ENCODE measurements at regions not wholly inside any gene's neighbourhood (a gene's known extent, or its start where the extent isn't known, plus 50 kb on each side); places are given as distances from the start of the nearest gene placed in this dataset.
"Not testable (repeated sequence)": the region's sequence is repeated elsewhere in the genome, so short reads cannot be mapped to it uniquely, and the experiment has no call there.

GRCh38 chr3:191682961-191683360 is 222.0 kb downstream of the PYDC2 start:
- H3K4me1 ChIP-seq (ENCODE audit: insufficient read depth, low read length) = no peaks in the 10 kb centered on the region
- H3K36me3 ChIP-seq (ENCODE audit: insufficient read depth, low read length) = no peaks in the 10 kb centered on the region
- H3K9me3 ChIP-seq (ENCODE audit: control insufficient read depth, insufficient read depth, low read length) = no peaks in the 10 kb centered on the region; the same call in 1 of the 2 replicates
- H3K9ac ChIP-seq (ENCODE audit: low read depth, low read length) = no peak overlapping the region

DNA sequence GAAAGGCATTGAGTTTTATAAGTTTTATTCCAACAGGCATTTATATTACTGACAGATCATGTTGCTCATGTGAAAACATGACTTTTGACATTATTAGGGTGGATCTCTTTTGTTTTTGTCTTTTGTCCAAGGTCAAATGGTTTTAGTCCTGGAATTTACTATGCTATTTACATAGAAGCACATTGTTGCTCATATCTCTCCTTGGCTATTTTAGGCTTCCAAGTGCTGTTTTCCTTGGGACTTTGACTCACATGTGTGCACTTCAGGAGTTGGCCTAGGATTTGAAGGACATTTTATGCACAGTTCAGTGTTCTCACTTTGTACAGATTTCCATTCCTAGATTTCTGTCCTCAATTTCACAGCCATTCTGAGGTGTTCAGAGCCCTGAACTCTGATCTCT is 225.7 kb downstream of the PYDC2 start:
- Histone ChIP-seq H3K9me3 (ENCODE audit: control insufficient read depth, insufficient read depth, low read length) (no peaks in the 10 kb centered on the region), H3K4me1 (ENCODE audit: insufficient read depth, low read length) (peaks cover 8% of the 10 kb centered on the region; the same call in 1 of the 2 replicates), H3K9ac (ENCODE audit: low read depth, low read length) (no peak overlapping the region)

GRCh38 chr3:191688756-191689433 is 227.9 kb downstream of the PYDC2 start:
- Histone ChIP-seq H3K9me3 (ENCODE audit: control insufficient read depth, insufficient read depth, low read length) (no peaks in the 10 kb centered on the region), H3K36me3 (ENCODE audit: insufficient read depth, low read length) (no peaks in the 10 kb centered on the region), H3K4me1 (ENCODE audit: insufficient read depth, low read length) (peaks cover 9% of the 10 kb centered on the region; the same call in 1 of the 2 replicates), H3K9ac (ENCODE audit: low read depth, low read length) (no peak overlapping the region)

More for the DNA sequence above, 225.7 kb downstream of the PYDC2 start:
- H3K36me3 ChIP-seq (ENCODE audit: insufficient read depth, low read length) = no peaks in the 10 kb centered on the region

GRCh38 chr3:191691184-191691583 is 230.2 kb downstream of the PYDC2 start:
- H3K36me3 ChIP-seq (ENCODE audit: insufficient read depth, low read length); H3K9ac ChIP-seq (ENCODE audit: low read depth, low read length); H3K9me3 ChIP-seq (ENCODE audit: control insufficient read depth, insufficient read depth, low read length): not testable (repeated sequence)
- peaks cover 24% of the 10 kb centered on the region for H3K4me1 ChIP-seq (ENCODE audit: insufficient read depth, low read length)

DNA sequence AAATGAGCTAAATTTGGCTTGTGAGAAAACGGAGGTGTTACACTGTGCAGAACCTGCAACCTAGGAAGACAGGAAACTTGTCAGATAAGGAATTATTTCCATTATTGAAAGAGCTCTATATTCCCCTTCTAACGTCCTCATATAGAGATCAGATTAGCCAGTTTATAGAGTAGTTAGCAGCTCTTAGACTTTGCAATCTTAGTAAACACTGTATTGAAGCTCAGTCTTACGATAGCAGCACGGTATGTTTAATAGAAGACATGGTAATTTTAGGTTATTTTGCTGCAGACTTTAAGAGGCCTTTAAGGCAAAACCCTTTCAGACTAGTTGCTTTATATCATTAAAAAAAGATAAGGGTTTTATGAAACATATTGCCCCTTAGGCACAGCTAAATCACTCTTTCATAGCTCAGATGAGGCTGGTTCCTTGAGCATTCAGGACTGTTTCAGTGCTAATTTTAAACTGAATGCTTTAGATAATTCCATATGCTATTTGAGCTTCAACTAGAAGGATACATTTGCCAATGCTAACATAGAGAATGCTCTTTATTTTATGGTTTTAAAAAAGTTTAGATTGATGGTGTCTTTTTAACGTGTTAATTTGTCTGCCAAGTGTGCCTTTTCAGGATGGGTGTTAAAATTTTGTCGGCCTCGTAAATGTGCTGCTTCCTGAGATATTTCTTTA is 234.3 kb downstream of the PYDC2 start:
- Histone ChIP-seq H3K9me3 (ENCODE audit: control insufficient read depth, insufficient read depth, low read length) (no peaks in the 10 kb centered on the region), H3K36me3 (ENCODE audit: insufficient read depth, low read length) (no peaks in the 10 kb centered on the region), H3K9ac (ENCODE audit: low read depth, low read length) (no peak overlapping the region)

GRCh38 chr3:191695815-191696153 is 234.8 kb downstream of the PYDC2 start:
- H3K4me1 ChIP-seq (ENCODE audit: insufficient read depth, low read length) = peaks cover 16% of the 10 kb centered on the region
- H3K36me3 ChIP-seq (ENCODE audit: insufficient read depth, low read length) = no peaks in the 10 kb centered on the region
- H3K9me3 ChIP-seq (ENCODE audit: control insufficient read depth, insufficient read depth, low read length) = no peaks in the 10 kb centered on the region
- H3K9ac ChIP-seq (ENCODE audit: low read depth, low read length) = no peak overlapping the region

More for the DNA sequence above, 234.3 kb downstream of the PYDC2 start:
- H3K4me1 ChIP-seq (ENCODE audit: insufficient read depth, low read length) = peaks cover 16% of the 10 kb centered on the region

DNA sequence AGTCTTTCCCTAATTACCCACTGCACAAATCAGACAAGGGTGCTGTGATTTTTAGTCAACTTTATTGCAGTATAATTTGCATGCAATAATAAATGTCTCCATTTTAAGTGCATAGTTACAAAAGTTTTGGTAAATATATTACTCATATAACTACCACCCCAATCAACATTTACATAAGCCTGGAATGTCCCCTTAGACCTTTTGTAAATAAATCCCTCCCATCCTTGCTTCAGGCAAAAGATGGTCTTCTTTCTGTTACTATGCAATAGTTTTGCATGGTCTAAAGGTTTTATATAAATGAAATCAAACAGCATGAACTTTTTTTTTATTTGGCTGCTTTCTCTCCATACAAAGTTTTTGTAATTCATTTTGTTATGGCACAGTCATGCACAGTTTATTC is 235.4 kb downstream of the PYDC2 start:
- H3K9ac ChIP-seq (ENCODE audit: low read depth, low read length) = no peak overlapping the region
- 0 out of 2 replicates have a peak, but pooled peaks cover under 1% of the 10 kb centered on the region for H3K9me3 ChIP-seq (ENCODE audit: control insufficient read depth, insufficient read depth, low read length)
- H3K36me3 ChIP-seq (ENCODE audit: insufficient read depth, low read length) = no peaks in the 10 kb centered on the region
- peaks cover 16% of the 10 kb centered on the region for H3K4me1 ChIP-seq (ENCODE audit: insufficient read depth, low read length)

DNA sequence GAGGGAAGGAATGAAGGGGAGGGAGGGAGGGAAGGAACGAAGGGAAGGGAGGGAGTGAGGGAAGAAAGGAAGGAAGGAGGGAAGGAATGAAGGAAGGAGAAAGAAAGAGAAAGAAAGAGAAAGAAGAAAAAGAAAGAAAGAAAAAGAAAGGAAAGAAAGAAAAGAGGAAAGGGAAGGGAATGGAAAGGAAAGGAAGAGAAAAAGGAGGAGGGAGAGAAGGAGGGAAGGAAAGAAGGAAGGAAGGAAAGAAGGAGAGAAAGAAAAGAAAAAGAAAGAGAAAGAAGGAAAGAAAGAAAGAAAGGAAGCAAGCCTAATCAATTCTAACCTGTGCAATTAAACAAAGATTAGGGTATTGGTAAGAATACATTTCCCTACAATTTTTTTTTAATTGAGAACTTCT is 238.6 kb downstream of the PYDC2 start:
- Histone ChIP-seq H3K9ac (ENCODE audit: low read depth, low read length) (no peak overlapping the region), H3K36me3 (ENCODE audit: insufficient read depth, low read length) (no peaks in the 10 kb centered on the region), H3K9me3 (ENCODE audit: control insufficient read depth, insufficient read depth, low read length) (peaks cover 6% of the 10 kb centered on the region; the same call in 1 of the 2 replicates), H3K4me1 (ENCODE audit: insufficient read depth, low read length) (peaks cover 10% of the 10 kb centered on the region)

DNA sequence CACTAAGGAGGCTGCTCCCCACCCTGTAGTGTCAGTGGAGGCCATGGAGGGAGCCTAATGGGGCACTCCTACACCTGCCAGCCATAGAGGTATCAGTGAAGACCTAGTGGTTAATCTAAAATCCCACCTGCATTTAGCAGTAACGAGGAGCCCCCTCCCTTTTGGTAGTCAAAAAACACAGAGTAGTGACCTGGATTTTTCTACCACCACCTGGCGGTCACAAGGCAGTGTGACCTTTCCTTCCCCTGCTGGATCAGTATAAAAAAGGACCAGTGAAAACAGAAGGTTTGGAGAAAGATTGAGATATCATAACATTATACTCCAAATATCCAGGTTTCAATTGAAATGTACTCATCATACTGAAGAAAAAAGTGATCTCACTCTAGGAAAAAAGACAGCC is 241.2 kb downstream of the PYDC2 start:
- no peak overlapping the region for H3K9ac ChIP-seq (ENCODE audit: low read depth, low read length)
- no peaks in the 10 kb centered on the region for H3K36me3 ChIP-seq (ENCODE audit: insufficient read depth, low read length)
- no peaks in the 10 kb centered on the region for H3K4me1 ChIP-seq (ENCODE audit: insufficient read depth, low read length)

GRCh38 chr3:191707817-191708216 is 246.9 kb downstream of the PYDC2 start:
- Histone ChIP-seq H3K9me3 (ENCODE audit: control insufficient read depth, insufficient read depth, low read length) (0 out of 2 replicates have a peak, but pooled peaks cover 8% of the 10 kb centered on the region), H3K4me1 (ENCODE audit: insufficient read depth, low read length) (no peaks in the 10 kb centered on the region), H3K36me3 (ENCODE audit: insufficient read depth, low read length) (no peaks in the 10 kb centered on the region), H3K9ac (ENCODE audit: low read depth, low read length) (no peak overlapping the region)

More for the DNA sequence above, 241.2 kb downstream of the PYDC2 start:
- H3K9me3 ChIP-seq (ENCODE audit: control insufficient read depth, insufficient read depth, low read length) = peaks cover 6% of the 10 kb centered on the region; the same call in 1 of the 2 replicates

DNA sequence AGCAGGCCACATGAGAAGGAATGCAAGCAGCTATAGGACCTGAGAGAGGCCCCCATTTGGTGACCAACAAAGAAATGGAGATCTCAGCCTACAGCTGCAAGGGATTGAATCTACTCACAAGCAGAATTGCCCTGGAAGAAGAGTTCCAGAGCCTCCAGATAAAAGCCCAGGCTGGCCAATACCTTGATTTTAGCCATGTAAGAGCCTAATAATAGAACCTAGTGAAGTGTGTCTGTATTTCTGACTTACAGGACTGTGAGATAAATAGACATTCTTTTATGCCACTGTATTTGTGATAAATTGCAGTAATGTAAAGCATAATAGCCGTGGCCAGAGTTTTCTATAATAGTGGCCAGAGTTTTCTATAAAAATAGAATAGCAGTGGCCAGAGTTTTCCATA is 254.6 kb downstream of the PYDC2 start:
- H3K9ac ChIP-seq (ENCODE audit: low read depth, low read length) = no peak overlapping the region
- H3K4me1 ChIP-seq (ENCODE audit: insufficient read depth, low read length) = no peaks in the 10 kb centered on the region

DNA sequence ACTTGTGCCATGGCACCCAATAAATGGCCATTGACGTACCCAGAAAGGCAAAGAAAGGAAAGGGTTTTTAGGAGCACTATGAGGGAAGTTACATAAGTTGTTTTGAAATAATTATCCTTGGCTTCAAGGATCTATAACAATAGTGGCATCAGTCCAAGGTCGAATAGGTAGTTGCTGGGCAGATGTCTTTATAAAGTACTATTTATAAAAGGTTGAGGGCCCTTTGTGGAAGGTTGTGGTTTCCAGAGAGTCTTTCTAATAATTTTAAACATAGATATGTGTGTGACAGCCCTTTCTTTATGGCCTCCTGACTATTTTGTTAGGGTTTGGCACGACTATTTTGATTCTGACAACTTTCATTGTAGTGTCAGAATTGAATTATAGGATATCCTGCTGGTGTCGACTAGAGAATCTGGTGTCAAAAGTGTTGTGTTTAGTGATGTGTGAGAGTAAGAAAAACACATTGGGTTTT is 260.5 kb downstream of the PYDC2 start:
- Histone ChIP-seq H3K4me1 (ENCODE audit: insufficient read depth, low read length) (0 out of 2 replicates have a peak, but pooled peaks cover 6% of the 10 kb centered on the region), H3K9ac (ENCODE audit: low read depth, low read length) (no peak overlapping the region), H3K36me3 (ENCODE audit: insufficient read depth, low read length) (no peaks in the 10 kb centered on the region), H3K9me3 (ENCODE audit: control insufficient read depth, insufficient read depth, low read length) (no peaks in the 10 kb centered on the region)

More for the DNA sequence above, 254.6 kb downstream of the PYDC2 start:
- H3K9me3 ChIP-seq (ENCODE audit: control insufficient read depth, insufficient read depth, low read length) = 0 out of 2 replicates have a peak, but pooled peaks cover 3% of the 10 kb centered on the region
- H3K36me3 ChIP-seq (ENCODE audit: insufficient read depth, low read length) = no peaks in the 10 kb centered on the region

DNA sequence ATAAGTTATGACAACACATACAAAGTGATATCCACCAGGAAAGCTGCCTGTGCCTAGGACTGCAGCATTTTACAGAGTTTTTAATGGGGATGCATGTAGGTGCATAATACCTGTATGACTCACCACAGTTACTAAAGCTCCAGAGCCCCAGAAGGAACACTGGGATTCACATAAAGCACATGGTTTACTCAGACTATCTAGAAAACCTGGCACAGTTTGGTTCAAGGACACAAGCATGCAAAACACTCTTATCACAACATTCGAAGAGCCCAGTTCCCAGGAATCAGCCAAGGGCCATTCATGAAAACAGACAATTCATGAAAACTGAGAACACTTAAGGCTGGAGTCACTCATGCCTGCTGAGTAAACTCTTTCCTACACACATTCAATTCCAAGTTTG is 261.0 kb downstream of the PYDC2 start:
- H3K4me1 ChIP-seq (ENCODE audit: insufficient read depth, low read length) = 0 out of 2 replicates have a peak, but pooled peaks cover 6% of the 10 kb centered on the region
- no peaks in the 10 kb centered on the region for H3K36me3 ChIP-seq (ENCODE audit: insufficient read depth, low read length)
- no peak overlapping the region for H3K9ac ChIP-seq (ENCODE audit: low read depth, low read length)
- H3K9me3 ChIP-seq (ENCODE audit: control insufficient read depth, insufficient read depth, low read length) = no peaks in the 10 kb centered on the region

GRCh38 chr3:191727338-191727737 is 266.4 kb downstream of the PYDC2 start:
- no peak overlapping the region for H3K9ac ChIP-seq (ENCODE audit: low read depth, low read length)
- no peaks in the 10 kb centered on the region for H3K9me3 ChIP-seq (ENCODE audit: control insufficient read depth, insufficient read depth, low read length)
- no peaks in the 10 kb centered on the region for H3K36me3 ChIP-seq (ENCODE audit: insufficient read depth, low read length)
- 0 out of 2 replicates have a peak, but pooled peaks cover under 1% of the 10 kb centered on the region for H3K4me1 ChIP-seq (ENCODE audit: insufficient read depth, low read length)

- Histone ChIP-seq H3K9ac (ENCODE audit: low read depth, low read length) (no peak overlapping the region), H3K36me3 (ENCODE audit: insufficient read depth, low read length) (no peaks in the 10 kb centered on the region), H3K9me3 (ENCODE audit: control insufficient read depth, insufficient read depth, low read length) (no peaks in the 10 kb centered on the region), H3K4me1 (ENCODE audit: insufficient read depth, low read length) (no peaks in the 10 kb centered on the region)
Observed at GRCh38 chr3:191728186-191728585, 267.2 kb downstream of the PYDC2 start.

Measured in ES-I3 (cell line).